Peyer's patch (tissue), 4 donors: ENCODE measurements at regions not wholly inside any gene's neighbourhood (a gene's known extent, or its start where the extent isn't known, plus 50 kb on each side); places are given as distances from the start of the nearest gene placed in this dataset.
A peak's percentile ranks its signal among the peaks of the same experiment; 100 is the strongest.

Experiments
- DNase-seq, 3 donors: peaks; one replicate each; pipeline ENCODE4 v3.0.0-alpha.2; 2017 to 2019
- H3K27ac ChIP-seq, 4 donors: fragments of 200-600 bp; sonication (generic); one replicate each; pipeline ENCODE4 v1.5.1; 2016 to 2019
- H3K27me3 ChIP-seq, 2 donors: fragments of 200-600 bp; sonication (generic); one replicate each; pipeline ENCODE4 v1.5.1; 2019
- H3K36me3 ChIP-seq, 3 donors: fragments of 200-600 bp; sonication (generic); one replicate each; pipeline ENCODE4 v1.5.1; 2016 to 2019
- H3K4me1 ChIP-seq, 4 donors: fragments of 200-600 bp; sonication (generic); one replicate each; pipeline ENCODE4 v1.5.1; 2016 to 2019
- H3K4me3 ChIP-seq, 4 donors: fragments of 200-600 bp; sonication (generic); 1 replicate in 3 of 4; 2 replicates in 1 of 4; pipeline ENCODE4 v1.5.1; 2016 to 2019; ENCODE audit warnings: mild to moderate bottlenecking in 1 of 4
- H3K9me3 ChIP-seq, 4 donors: fragments of 200-600 bp; sonication (generic); one replicate each; pipeline ENCODE4 v1.5.1; 2016 to 2019; ENCODE audit warnings: mild to moderate bottlenecking in 1 of 4
- CTCF ChIP-seq, 6 experiments: fragments of 450-650 bp in 4 of 6; fragments of 200-600 bp in 2 of 6; sonication (generic) in 1 of 6; IDR thresholded peaks; one replicate each; pipeline ENCODE4 v1.5.1; 2017 to 2019; ENCODE audit warnings: antibody characterized with exemption in 6 of 6, mild to moderate bottlenecking in 3 of 6, moderate library complexity in 1 of 6
- POLR2A ChIP-seq, 2 donors: fragments of 450-650 bp; IDR thresholded peaks; one replicate each; pipeline ENCODE4 v1.5.1; 2017; ENCODE audit warnings: antibody characterized with exemption in 2 of 2, mild to moderate bottlenecking in 2 of 2, moderate library complexity in 2 of 2

GRCh38 chr5:163910226-163910625, 404.8 kb downstream of the MAT2B start:
- no peak overlapping the region for H3K27ac ChIP-seq
- peaks cover 0 to 7% (median 0%) of the 10 kb centered on the region in 4 donors for H3K9me3 ChIP-seq
- no peak for TF ChIP-seq CTCF (IDR thresholded peaks at IDR 0.05)
- H3K4me3 ChIP-seq = no peak overlapping the region
- no peaks in the 10 kb centered on the region for H3K27me3 ChIP-seq
- DNase-seq = no peak
- H3K4me1 ChIP-seq = peaks cover 0 to 9% (median 0%) of the 10 kb centered on the region in 4 donors
- H3K36me3 ChIP-seq = no peaks in the 10 kb centered on the region

GRCh38 chr5:163912046-163912445, 406.6 kb downstream of the MAT2B start:
- no peak overlapping the region for H3K4me3 ChIP-seq
- DNase-seq = no peak
- TF ChIP-seq POLR2A (IDR thresholded peaks at IDR 0.05) = no peak
- no peak for TF ChIP-seq CTCF (IDR thresholded peaks at IDR 0.05)
- no peaks in the 10 kb centered on the region for H3K36me3 ChIP-seq
- H3K9me3 ChIP-seq = no peaks in the 10 kb centered on the region
- H3K27me3 ChIP-seq = no peaks in the 10 kb centered on the region
- peaks cover 0 to 27% (median 0%) of the 10 kb centered on the region in 4 donors for H3K4me1 ChIP-seq
- H3K27ac ChIP-seq = no peak overlapping the region

- Histone ChIP-seq H3K9me3 (no peaks in the 10 kb centered on the region), H3K4me3 (no peak overlapping the region), H3K4me1 (peaks cover 0 to 27% (median 0%) of the 10 kb centered on the region in 4 donors), H3K27me3 (no peaks in the 10 kb centered on the region), H3K27ac (no peak overlapping the region), H3K36me3 (no peaks in the 10 kb centered on the region)
- TF ChIP-seq POLR2A (IDR thresholded peaks at IDR 0.05) (no peak), CTCF (IDR thresholded peaks at IDR 0.05) (peak in 2 of 6 experiments; percentile 21)
- DNase-seq = no peak
These were observed 408.1 kb downstream of the MAT2B start for GRCh38 chr5:163913548-163913947.

- no peak for TF ChIP-seq POLR2A (IDR thresholded peaks at IDR 0.05)
- peak in 1 of 6 experiments; percentile 12 for TF ChIP-seq CTCF (IDR thresholded peaks at IDR 0.05)
- Histone ChIP-seq H3K27ac (peak overlapping the region; percentile 73 to 87 (median 82)), H3K4me1 (peaks cover 0 to 27% (median 0%) of the 10 kb centered on the region in 4 donors), H3K36me3 (no peaks in the 10 kb centered on the region), H3K9me3 (peaks cover 0 to 1% (median 0%) of the 10 kb centered on the region in 4 donors), H3K27me3 (no peaks in the 10 kb centered on the region), H3K4me3 (peak overlapping the region in 2 of 4 donors; percentile 3 to 16)
- DNase-seq = peak; percentile 74 to 91 (median 78)
These were observed 409.5 kb downstream of the MAT2B start for GRCh38 chr5:163914910-163915309.

- Histone ChIP-seq H3K9me3 (peaks cover 0 to 7% (median 0%) of the 10 kb centered on the region in 4 donors), H3K4me1 (peaks cover 0 to 27% (median 0%) of the 10 kb centered on the region in 4 donors), H3K4me3 (peak overlapping the region in 2 of 4 donors; percentile 3 to 16), H3K36me3 (no peaks in the 10 kb centered on the region), H3K27ac (peak overlapping the region; percentile 73 to 87 (median 82)), H3K27me3 (no peaks in the 10 kb centered on the region)
- no peak for TF ChIP-seq CTCF (IDR thresholded peaks at IDR 0.05)
- TF ChIP-seq POLR2A (IDR thresholded peaks at IDR 0.05) = no peak
- peak; percentile 61 to 80 (median 74) for DNase-seq
These were observed 410.1 kb downstream of the MAT2B start for GRCh38 chr5:163915481-163915961.
